ENCODE measurements at regions not wholly inside any gene's neighbourhood (a gene's known extent, or its start where the extent isn't known, plus 50 kb on each side); places are given as distances from the start of the nearest gene placed in this dataset.

- TF ChIP-seq EZH2 (IDR thresholded peaks at IDR 0.05): no peak
- TF ChIP-seq POLR2AphosphoS5 (IDR thresholded peaks at IDR 0.05; ENCODE audit: borderline replicate concordance, low read depth, low read length): no peak
Measured at GRCh38 chr2:184091456-184091855, 506.9 kb upstream of the ZNF804A start.
